ENCODE measurements at regions not wholly inside any gene's neighbourhood (a gene's known extent, or its start where the extent isn't known, plus 50 kb on each side); places are given as distances from the start of the nearest gene placed in this dataset.
A peak's percentile ranks its signal among the peaks of the same experiment; 100 is the strongest.

- no peak for TF ChIP-seq CTCF (IDR thresholded peaks at IDR 0.05)
- Histone ChIP-seq H3K36me3 (no peaks in the 10 kb centered on the region), H3K27ac (no peak overlapping the region), H3K4me3 (no peak overlapping the region), H3K4me1 (no peaks in the 10 kb centered on the region), H3K27me3 (no peaks in the 10 kb centered on the region), H3K9me3 (no peaks in the 10 kb centered on the region)
- intact Hi-C loops (cut with DNase I): no loop called here
- DNase-seq (no peak), ATAC-seq (no peak)
These were observed 140.6 kb upstream of the STARD13 start for GRCh38 chr13:33426131-33426530.

GRCh38 chr13:33433316-33433715, 147.8 kb upstream of the STARD13 start:
- no peak overlapping the region for H3K27ac ChIP-seq
- H3K36me3 ChIP-seq: no peaks in the 10 kb centered on the region
- H3K4me1 ChIP-seq: no peaks in the 10 kb centered on the region
- intact Hi-C loops (cut with DNase I): no loop called here
- H3K4me3 ChIP-seq: no peak overlapping the region
- TF ChIP-seq CTCF (IDR thresholded peaks at IDR 0.05): no peak
- no peaks in the 10 kb centered on the region for H3K9me3 ChIP-seq
- no peak for ATAC-seq
- no peaks in the 10 kb centered on the region for H3K27me3 ChIP-seq
- no peak for DNase-seq

- ATAC-seq (no peak), DNase-seq (no peak)
- TF ChIP-seq CTCF (IDR thresholded peaks at IDR 0.05): no peak
- no peaks in the 10 kb centered on the region for H3K4me1 ChIP-seq
- H3K27me3 ChIP-seq: no peaks in the 10 kb centered on the region
- intact Hi-C loops (cut with DNase I): no loop called here
- no peak overlapping the region for H3K27ac ChIP-seq
- H3K36me3 ChIP-seq: no peaks in the 10 kb centered on the region
- H3K9me3 ChIP-seq: no peaks in the 10 kb centered on the region
- no peak overlapping the region for H3K4me3 ChIP-seq
These were observed 149.1 kb upstream of the STARD13 start for GRCh38 chr13:33434676-33435075.

- H3K4me3 ChIP-seq: no peak overlapping the region
- H3K9me3 ChIP-seq: no peaks in the 10 kb centered on the region
- ATAC-seq (no peak), DNase-seq (no peak)
- H3K36me3 ChIP-seq: no peaks in the 10 kb centered on the region
- no peak overlapping the region for H3K27ac ChIP-seq
- no peak for TF ChIP-seq CTCF (IDR thresholded peaks at IDR 0.05)
- no peaks in the 10 kb centered on the region for H3K27me3 ChIP-seq
- H3K4me1 ChIP-seq: no peaks in the 10 kb centered on the region
- intact Hi-C loops (cut with DNase I): no loop called here
These were observed 149.7 kb upstream of the STARD13 start for GRCh38 chr13:33435207-33435606.

- Histone ChIP-seq H3K27ac (no peak overlapping the region), H3K4me3 (no peak overlapping the region), H3K9me3 (no peaks in the 10 kb centered on the region), H3K36me3 (no peaks in the 10 kb centered on the region), H3K27me3 (no peaks in the 10 kb centered on the region), H3K4me1 (no peaks in the 10 kb centered on the region)
- intact Hi-C loops (cut with DNase I): no loop called here
- no peak for DNase-seq
- ATAC-seq: no peak
- no peak for TF ChIP-seq CTCF (IDR thresholded peaks at IDR 0.05)
These were observed 153.4 kb upstream of the STARD13 start for GRCh38 chr13:33438918-33439317.

GRCh38 chr13:33441015-33441414, 155.5 kb upstream of the STARD13 start:
- peak; percentile 17 for TF ChIP-seq CTCF (IDR thresholded peaks at IDR 0.05)
- no peak for DNase-seq

More at GRCh38 chr13:33441015-33441414, 155.5 kb upstream of the STARD13 start:
- intact Hi-C loops (cut with DNase I): no loop called here
- Histone ChIP-seq H3K9me3 (no peaks in the 10 kb centered on the region), H3K27me3 (no peaks in the 10 kb centered on the region), H3K4me3 (no peak overlapping the region), H3K36me3 (no peaks in the 10 kb centered on the region), H3K4me1 (no peaks in the 10 kb centered on the region), H3K27ac (no peak overlapping the region)
- ATAC-seq: peak; percentile 65

All from upper lobe of right lung (tissue), 1 donor.